DOHH2 (cell line): ENCODE measurements at regions not wholly inside any gene's neighbourhood (a gene's known extent, or its start where the extent isn't known, plus 50 kb on each side); places are given as distances from the start of the nearest gene placed in this dataset.

Experiments used
- H3F3A ChIP-seq: fragments of 200-600 bp; sonication (generic), shearing (Covaris generic); 2 replicates; pipeline ENCODE4 v1.6.0; 2016; ENCODE audit warnings: antibody characterized with exemption, mild to moderate bottlenecking; ENCODE audit not compliant: control insufficient read depth, insufficient read depth
- H3K27ac ChIP-seq: fragments of 200-600 bp; sonication (generic); 2 replicates; pipeline ENCODE4 v1.5.1; 2014; ENCODE audit warnings: low read depth, mild to moderate bottlenecking, low read length, moderate library complexity
- H3K27me3 ChIP-seq: fragments of 200-600 bp; sonication (generic); 2 replicates; pipeline ENCODE4 v1.6.1; 2014; ENCODE audit warnings: mild to moderate bottlenecking, low read length, mixed read lengths; ENCODE audit not compliant: control insufficient read depth
- H3K36me3 ChIP-seq: fragments of 200-600 bp; sonication (generic); 2 replicates; pipeline ENCODE4 v1.6.1; 2014; ENCODE audit warnings: mild to moderate bottlenecking, low read length, moderate library complexity, mixed read lengths; ENCODE audit not compliant: control insufficient read depth
- H3K4me1 ChIP-seq: fragments of 200-600 bp; sonication (generic); 2 replicates; pipeline ENCODE4 v1.6.1; 2014; ENCODE audit warnings: mild to moderate bottlenecking, low read length, mixed read lengths; ENCODE audit not compliant: control insufficient read depth
- H3K4me2 ChIP-seq: fragments of 200-600 bp; sonication (generic); 2 replicates; pipeline ENCODE4 v1.6.0; 2014; ENCODE audit warnings: mild to moderate bottlenecking, low read length, moderate library complexity
- H3K4me3 ChIP-seq: fragments of 200-600 bp; sonication (generic); 2 replicates; pipeline ENCODE4 v1.5.1; 2014; ENCODE audit warnings: mild to moderate bottlenecking, low read length, mixed read lengths
- H3K79me2 ChIP-seq: fragments of 200-600 bp; sonication (generic); 2 replicates; pipeline ENCODE4 v1.6.1; 2014; ENCODE audit warnings: mild to moderate bottlenecking, low read length, mixed read lengths; ENCODE audit not compliant: control insufficient read depth
- H3K9me2 ChIP-seq: fragments of 200-600 bp; sonication (generic); replicated peaks from 2 replicates; pipeline ENCODE4 v1.6.1; 2014; ENCODE audit warnings: mild to moderate bottlenecking, low read length, mixed read lengths; ENCODE audit not compliant: control insufficient read depth
- H3K9me3 ChIP-seq: fragments of 200-600 bp; sonication (generic); 2 replicates; pipeline ENCODE4 v1.6.1; 2014; ENCODE audit warnings: antibody characterized with exemption, low read length, mixed read lengths; ENCODE audit not compliant: control insufficient read depth, insufficient read depth
- H4K20me1 ChIP-seq: fragments of 200-600 bp; sonication (generic); 2 replicates; pipeline ENCODE4 v1.6.0; 2014; ENCODE audit warnings: low read depth, mild to moderate bottlenecking, antibody characterized with exemption, low read length, moderate library complexity; ENCODE audit not compliant: control insufficient read depth, insufficient read depth
- EZH2phosphoT487 ChIP-seq: fragments of 200-600 bp; sonication (generic); IDR thresholded peaks from 2 replicates; pipeline ENCODE4 v1.6.1; 2017; ENCODE audit warnings: borderline replicate concordance, mild to moderate bottlenecking, antibody characterized with exemption, low read length, moderate library complexity, mixed read lengths
- TF ChIP-seq, protein P1 (sequence below): fragments of 200-600 bp; sonication (generic); IDR thresholded peaks from one replicate; pipeline ENCODE4 v1.5.1; 2014; ENCODE audit warnings: antibody characterized with exemption, mild to moderate bottlenecking, low read depth, low read length; ENCODE audit not compliant: poor library complexity, severe bottlenecking

DNA sequence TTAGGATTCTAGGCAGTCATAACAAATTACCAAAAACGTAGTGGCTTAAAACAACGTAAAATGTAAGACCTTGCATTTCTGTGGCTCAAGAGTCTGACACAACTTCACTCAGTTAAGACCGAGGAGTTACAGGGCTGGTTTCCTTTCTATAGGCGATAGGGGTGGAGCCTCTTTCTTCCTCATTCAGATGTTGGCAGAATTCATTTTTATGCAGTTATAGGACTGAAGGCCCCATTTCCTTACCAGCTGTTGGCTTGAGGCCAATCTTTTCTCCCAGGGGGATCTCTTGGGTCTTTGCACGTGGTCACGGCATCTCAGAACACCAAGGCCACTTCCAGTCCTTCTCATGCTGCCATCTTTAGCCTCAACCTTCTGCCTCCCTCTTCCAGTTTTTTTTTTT is 145.2 kb downstream of the KCNJ2 start:
- Histone ChIP-seq H3K27ac (no peak overlapping the region), H3K4me2 (no peak overlapping the region), H3K4me1 (no peaks in the 10 kb centered on the region), H3K79me2 (no peaks in the 10 kb centered on the region), H3K4me3 (no peak overlapping the region), H3K36me3 (no peaks in the 10 kb centered on the region), H3K9me3 (no peaks in the 10 kb centered on the region), H3K27me3 (no peaks in the 10 kb centered on the region), H3F3A (no peaks in the 10 kb centered on the region), H4K20me1 (no peaks in the 10 kb centered on the region), H3K9me2 (no peaks in the 10 kb centered on the region)
- no peak for TF ChIP-seq EZH2phosphoT487
- TF ChIP-seq, protein P1, sequence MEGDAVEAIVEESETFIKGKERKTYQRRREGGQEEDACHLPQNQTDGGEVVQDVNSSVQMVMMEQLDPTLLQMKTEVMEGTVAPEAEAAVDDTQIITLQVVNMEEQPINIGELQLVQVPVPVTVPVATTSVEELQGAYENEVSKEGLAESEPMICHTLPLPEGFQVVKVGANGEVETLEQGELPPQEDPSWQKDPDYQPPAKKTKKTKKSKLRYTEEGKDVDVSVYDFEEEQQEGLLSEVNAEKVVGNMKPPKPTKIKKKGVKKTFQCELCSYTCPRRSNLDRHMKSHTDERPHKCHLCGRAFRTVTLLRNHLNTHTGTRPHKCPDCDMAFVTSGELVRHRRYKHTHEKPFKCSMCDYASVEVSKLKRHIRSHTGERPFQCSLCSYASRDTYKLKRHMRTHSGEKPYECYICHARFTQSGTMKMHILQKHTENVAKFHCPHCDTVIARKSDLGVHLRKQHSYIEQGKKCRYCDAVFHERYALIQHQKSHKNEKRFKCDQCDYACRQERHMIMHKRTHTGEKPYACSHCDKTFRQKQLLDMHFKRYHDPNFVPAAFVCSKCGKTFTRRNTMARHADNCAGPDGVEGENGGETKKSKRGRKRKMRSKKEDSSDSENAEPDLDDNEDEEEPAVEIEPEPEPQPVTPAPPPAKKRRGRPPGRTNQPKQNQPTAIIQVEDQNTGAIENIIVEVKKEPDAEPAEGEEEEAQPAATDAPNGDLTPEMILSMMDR, result no peak

DNA sequence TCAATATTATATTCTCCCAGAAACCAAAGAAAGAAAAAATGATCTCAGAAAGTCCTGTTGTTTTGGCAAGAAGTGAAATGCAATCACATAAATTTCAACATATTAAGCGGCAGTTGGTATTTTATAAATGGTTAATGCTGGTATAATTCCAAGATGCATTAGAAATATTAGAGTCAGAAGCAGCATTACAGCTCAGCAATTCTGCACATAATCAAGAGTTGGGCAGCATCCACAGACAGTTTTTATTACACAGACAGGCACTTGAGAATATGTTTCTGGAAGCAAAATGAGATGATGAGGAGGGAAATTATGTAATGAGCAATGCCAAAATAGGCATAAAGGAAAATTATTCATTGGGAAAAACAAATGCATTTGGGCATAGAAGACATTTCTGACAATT is 148.1 kb downstream of the KCNJ2 start:
- H3F3A ChIP-seq, result no peaks in the 10 kb centered on the region
- no peaks in the 10 kb centered on the region for H3K36me3 ChIP-seq
- no peaks in the 10 kb centered on the region for H4K20me1 ChIP-seq
- H3K27ac ChIP-seq, result no peak overlapping the region
- no peaks in the 10 kb centered on the region for H3K9me2 ChIP-seq
- no peaks in the 10 kb centered on the region for H3K4me1 ChIP-seq
- TF ChIP-seq, protein P1, result no peak
- no peak for TF ChIP-seq EZH2phosphoT487
- H3K27me3 ChIP-seq, result no peaks in the 10 kb centered on the region
- H3K79me2 ChIP-seq, result no peaks in the 10 kb centered on the region
- no peak overlapping the region for H3K4me3 ChIP-seq
- H3K4me2 ChIP-seq, result no peak overlapping the region
- H3K9me3 ChIP-seq, result no peaks in the 10 kb centered on the region

DNA sequence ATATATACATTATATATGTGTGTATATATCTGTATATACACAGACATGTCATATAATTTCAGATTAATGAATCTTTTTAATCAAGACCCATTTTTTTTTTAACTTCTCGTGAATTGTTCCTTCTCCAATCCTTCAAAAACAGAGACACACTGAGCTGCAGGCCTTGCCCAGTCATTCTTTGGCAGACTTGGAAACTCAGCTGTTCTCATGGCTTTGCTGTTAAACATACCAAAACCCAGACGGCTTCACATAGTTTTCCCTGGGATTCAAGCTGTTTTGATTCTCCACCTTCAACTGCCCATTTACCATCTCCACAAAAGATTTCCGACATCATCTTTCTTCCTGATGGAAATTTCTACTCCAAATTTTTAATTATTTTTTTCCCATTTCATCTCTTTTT is 148.7 kb downstream of the KCNJ2 start:
- Histone ChIP-seq H3K27me3 (no peaks in the 10 kb centered on the region), H3K4me1 (no peaks in the 10 kb centered on the region), H3K27ac (no peak overlapping the region), H4K20me1 (no peaks in the 10 kb centered on the region), H3K79me2 (no peaks in the 10 kb centered on the region), H3K9me3 (no peaks in the 10 kb centered on the region), H3F3A (no peaks in the 10 kb centered on the region), H3K36me3 (no peaks in the 10 kb centered on the region), H3K9me2 (no peaks in the 10 kb centered on the region), H3K4me2 (no peak overlapping the region), H3K4me3 (no peak overlapping the region)
- TF ChIP-seq, protein P1, result no peak
- TF ChIP-seq EZH2phosphoT487, result no peak

DNA sequence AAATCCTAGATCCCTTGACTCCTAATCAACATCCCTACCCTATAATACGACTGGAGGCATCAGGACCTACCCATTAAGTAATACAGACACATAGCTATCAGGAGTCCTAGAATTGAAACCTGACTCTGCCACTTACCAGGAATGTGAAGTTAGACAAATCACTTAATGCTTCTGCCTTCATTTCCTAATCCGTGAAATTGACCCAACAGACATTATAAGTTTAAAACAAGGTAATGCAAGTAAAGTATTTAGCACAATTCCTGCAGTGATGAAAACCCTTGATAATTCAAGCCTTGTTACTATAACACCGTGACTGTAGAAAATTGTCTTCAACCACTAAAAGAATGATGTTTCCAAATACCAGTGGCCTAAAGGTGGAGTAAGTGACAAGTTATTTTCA is 150.2 kb downstream of the KCNJ2 start:
- H3K4me3 ChIP-seq, result no peak overlapping the region
- H3K9me2 ChIP-seq, result no peaks in the 10 kb centered on the region
- no peaks in the 10 kb centered on the region for H3K27me3 ChIP-seq
- no peak overlapping the region for H3K27ac ChIP-seq
- TF ChIP-seq, protein P1, result no peak
- TF ChIP-seq EZH2phosphoT487, result no peak
- no peaks in the 10 kb centered on the region for H3K9me3 ChIP-seq
- no peaks in the 10 kb centered on the region for H3K4me1 ChIP-seq
- no peaks in the 10 kb centered on the region for H3K79me2 ChIP-seq
- no peaks in the 10 kb centered on the region for H4K20me1 ChIP-seq
- no peak overlapping the region for H3K4me2 ChIP-seq
- H3K36me3 ChIP-seq, result no peaks in the 10 kb centered on the region
- H3F3A ChIP-seq, result no peaks in the 10 kb centered on the region
